ENCODE measurements at regions not wholly inside any gene's neighbourhood (a gene's known extent, or its start where the extent isn't known, plus 50 kb on each side); places are given as distances from the start of the nearest gene placed in this dataset.

- TF ChIP-seq DNMT3B (CRISPR knock-in tag; conservative IDR thresholded peaks at IDR 0.05) (no peak), ELK4 (CRISPR knock-in tag; IDR thresholded peaks at IDR 0.05; ENCODE audit: borderline replicate concordance) (no peak), PHF5A (CRISPR knock-in tag; IDR thresholded peaks at IDR 0.05; ENCODE audit: low read depth, unreplicated experiment) (no peak), GLI4 (CRISPR knock-in tag; IDR thresholded peaks at IDR 0.05; ENCODE audit: borderline replicate concordance) (no peak), ATF7 (IDR thresholded peaks at IDR 0.05) (no peak), ATF7 (CRISPR knock-in tag; IDR thresholded peaks at IDR 0.05) (no peak), RBFOX2 (IDR thresholded peaks at IDR 0.05; ENCODE audit: low read depth, low read length) (no peak), ZKSCAN8 (CRISPR knock-in tag; IDR thresholded peaks at IDR 0.05; ENCODE audit: borderline replicate concordance) (no peak), PAX8 (CRISPR knock-in tag; IDR thresholded peaks at IDR 0.05; ENCODE audit: borderline replicate concordance) (no peak), ZBTB49 (CRISPR knock-in tag; IDR thresholded peaks at IDR 0.05; ENCODE audit: borderline replicate concordance) (no peak), KLF9 (CRISPR knock-in tag; IDR thresholded peaks at IDR 0.05; ENCODE audit: low read depth) (no peak), USF2 (IDR thresholded peaks at IDR 0.05; ENCODE audit: low read depth, low read length) (no peak), USF2 (CRISPR knock-in tag; IDR thresholded peaks at IDR 0.05; ENCODE audit: borderline replicate concordance) (no peak)
- TF ChIP-seq, protein P1, sequence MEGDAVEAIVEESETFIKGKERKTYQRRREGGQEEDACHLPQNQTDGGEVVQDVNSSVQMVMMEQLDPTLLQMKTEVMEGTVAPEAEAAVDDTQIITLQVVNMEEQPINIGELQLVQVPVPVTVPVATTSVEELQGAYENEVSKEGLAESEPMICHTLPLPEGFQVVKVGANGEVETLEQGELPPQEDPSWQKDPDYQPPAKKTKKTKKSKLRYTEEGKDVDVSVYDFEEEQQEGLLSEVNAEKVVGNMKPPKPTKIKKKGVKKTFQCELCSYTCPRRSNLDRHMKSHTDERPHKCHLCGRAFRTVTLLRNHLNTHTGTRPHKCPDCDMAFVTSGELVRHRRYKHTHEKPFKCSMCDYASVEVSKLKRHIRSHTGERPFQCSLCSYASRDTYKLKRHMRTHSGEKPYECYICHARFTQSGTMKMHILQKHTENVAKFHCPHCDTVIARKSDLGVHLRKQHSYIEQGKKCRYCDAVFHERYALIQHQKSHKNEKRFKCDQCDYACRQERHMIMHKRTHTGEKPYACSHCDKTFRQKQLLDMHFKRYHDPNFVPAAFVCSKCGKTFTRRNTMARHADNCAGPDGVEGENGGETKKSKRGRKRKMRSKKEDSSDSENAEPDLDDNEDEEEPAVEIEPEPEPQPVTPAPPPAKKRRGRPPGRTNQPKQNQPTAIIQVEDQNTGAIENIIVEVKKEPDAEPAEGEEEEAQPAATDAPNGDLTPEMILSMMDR (CRISPR knock-in tag; IDR thresholded peaks at IDR 0.05): no peak
These were observed 102.2 kb upstream of the FGF3 start for GRCh38 chr11:69921128-69922014.

Data from HepG2 (cell line).